Jurkat, Clone E6-1 (cell line): ENCODE measurements at regions not wholly inside any gene's neighbourhood (a gene's known extent, or its start where the extent isn't known, plus 50 kb on each side); places are given as distances from the start of the nearest gene placed in this dataset.

Experiments used
- DNase-seq: peaks from one replicate; pipeline ENCODE4 v3.0.0-alpha.2; 2011; ENCODE audit warnings: low read depth, low spot score
- H3K4me3 ChIP-seq: 2 replicates; pipeline ENCODE4 v1.5.1; 2011; ENCODE audit warnings: mild to moderate bottlenecking, low read length, control low read depth, moderate library complexity

DNA sequence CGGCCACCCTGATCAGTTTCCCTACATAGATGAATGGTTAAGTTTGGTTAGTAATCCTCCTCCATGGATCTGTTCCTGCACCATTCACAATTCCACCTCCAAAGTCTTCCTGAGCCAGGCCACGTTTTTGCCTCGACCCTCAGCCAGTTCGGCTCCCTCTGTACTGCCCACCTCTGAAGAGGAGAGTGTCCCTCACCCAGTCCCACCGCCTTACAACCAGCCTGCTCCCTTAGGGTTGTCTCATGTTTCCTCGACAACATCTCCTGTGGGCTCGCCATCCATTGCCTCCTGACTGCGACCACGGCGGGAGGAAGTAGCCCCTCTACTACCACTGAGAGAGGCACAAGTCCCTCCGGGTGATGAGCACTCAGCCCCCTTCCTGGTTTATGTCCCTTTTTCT lies 338.0 kb upstream of the CNTNAP5 start:
- H3K4me3 ChIP-seq, result no peak overlapping the region
- no peak for DNase-seq

DNA sequence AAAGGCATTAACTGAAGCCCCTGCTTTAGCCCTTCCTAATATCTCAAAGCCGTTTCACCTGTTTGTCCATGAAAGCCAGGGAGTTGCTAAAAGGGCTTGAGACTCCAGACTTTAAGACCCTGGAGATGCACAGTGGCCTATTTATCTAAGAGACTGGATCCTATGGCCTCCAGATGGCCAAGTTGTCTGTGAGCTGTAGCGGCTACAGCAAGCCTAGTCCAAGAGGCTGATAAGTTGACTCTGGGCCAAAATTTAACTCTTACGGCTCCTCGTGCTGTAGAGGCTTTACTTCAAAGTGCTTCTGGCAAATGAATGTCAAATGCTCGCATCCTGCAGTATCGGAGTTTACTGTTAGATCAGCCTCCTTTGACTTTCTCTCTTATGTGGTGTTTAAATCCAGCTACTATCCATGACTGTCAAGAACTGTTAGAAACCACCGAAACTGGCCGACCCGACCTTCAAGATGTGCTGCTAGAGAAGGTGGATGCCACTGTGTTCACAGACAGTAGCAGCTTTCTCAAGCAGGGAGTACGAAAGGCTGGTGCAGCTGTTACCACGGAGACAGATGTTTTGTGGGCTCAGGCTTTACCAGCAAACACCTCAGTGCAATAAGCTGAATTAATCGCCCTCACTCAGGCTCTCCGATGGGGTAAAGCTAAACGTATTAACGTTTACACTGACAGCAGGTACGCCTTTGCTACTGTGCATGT lies 336.7 kb upstream of the CNTNAP5 start:
- peak; percentile 71 for DNase-seq

GRCh38 chr2:123692121-123692520 lies 333.0 kb upstream of the CNTNAP5 start:
- DNase-seq, result no peak
- H3K4me3 ChIP-seq, result no peak overlapping the region

More for the DNA sequence above, 336.7 kb upstream of the CNTNAP5 start:
- H3K4me3 ChIP-seq, result no peak overlapping the region

DNA sequence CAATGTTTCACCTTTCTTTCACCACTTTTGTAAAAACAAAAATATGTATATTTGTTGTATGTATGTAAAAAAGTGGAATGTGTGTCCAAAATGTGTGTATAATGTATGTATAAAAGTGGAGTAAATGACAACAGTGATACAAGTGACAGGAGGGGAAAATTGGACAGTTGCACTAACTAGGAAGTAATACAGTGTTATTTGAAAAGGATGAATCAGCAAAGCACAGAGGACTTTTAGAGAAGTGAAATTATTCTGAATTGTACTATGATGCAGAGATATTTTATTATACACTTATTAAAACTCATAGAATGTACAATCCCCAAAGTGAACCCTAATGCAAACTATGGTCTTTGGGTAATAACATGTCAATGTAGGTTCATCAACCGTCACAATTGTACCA lies 331.3 kb upstream of the CNTNAP5 start:
- no peak overlapping the region for H3K4me3 ChIP-seq
- DNase-seq, result no peak

- DNase-seq, result peak; percentile 65
- H3K4me3 ChIP-seq, result no peak overlapping the region
These were observed 329.7 kb upstream of the CNTNAP5 start for GRCh38 chr2:123695426-123695825.

- no peak for DNase-seq
- no peak overlapping the region for H3K4me3 ChIP-seq
These were observed 329.1 kb upstream of the CNTNAP5 start for GRCh38 chr2:123696021-123696420.

DNA sequence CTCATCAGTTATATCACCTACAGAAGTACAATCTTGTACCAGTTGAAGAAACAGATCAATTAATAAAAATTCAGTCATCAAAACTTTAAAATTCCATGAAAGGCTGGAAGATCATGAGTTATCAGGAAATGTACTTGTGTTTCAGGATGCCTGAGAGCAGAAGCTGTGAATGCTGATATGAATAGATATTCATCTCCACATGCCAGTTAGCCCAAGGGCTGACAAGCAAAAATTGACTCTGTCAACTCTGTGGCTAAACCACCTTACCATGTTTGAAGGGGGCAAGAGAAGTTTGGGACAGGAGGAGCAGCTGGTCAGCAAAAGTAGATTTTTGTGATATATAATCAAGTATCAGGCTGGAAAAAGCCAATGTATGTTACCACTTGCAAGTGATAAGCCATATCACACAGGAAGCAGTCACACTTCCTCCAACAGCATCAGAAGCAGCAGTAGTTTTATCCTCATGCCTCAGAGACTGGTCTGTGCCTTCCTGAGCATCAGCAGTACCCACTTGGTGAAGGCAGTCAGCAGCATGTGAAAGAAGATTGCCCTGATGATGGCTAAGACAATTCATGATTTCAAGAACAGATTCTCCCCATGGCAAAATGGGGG lies 328.2 kb upstream of the CNTNAP5 start:
- no peak overlapping the region for H3K4me3 ChIP-seq
- peak; percentile 82 for DNase-seq

- no peak for DNase-seq
- H3K4me3 ChIP-seq, result no peak overlapping the region
These were observed 309.6 kb upstream of the CNTNAP5 start for GRCh38 chr2:123715467-123715982.

- no peak overlapping the region for H3K4me3 ChIP-seq
- DNase-seq, result no peak
These were observed 307.3 kb upstream of the CNTNAP5 start for GRCh38 chr2:123717636-123718334.

DNA sequence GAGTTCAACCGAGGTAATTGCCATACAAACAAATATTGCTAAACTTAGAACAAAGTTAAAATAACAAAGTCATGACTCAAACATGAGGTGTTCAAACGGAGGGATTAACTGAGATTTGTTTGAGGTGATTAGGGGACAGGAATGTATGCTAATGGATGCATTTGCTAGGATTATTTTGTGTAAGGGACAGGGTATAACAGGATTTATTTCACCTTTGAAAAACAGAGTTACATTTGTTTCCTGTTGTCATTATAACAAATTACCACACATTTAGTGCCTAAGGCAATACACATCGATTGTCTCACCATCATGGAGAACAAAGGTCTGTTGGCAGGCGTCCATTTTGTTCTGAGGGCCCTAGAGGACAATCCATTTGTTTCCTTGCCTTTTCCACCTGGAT lies 304.3 kb upstream of the CNTNAP5 start:
- DNase-seq, result no peak
- H3K4me3 ChIP-seq, result no peak overlapping the region

GRCh38 chr2:123723706-123724105 lies 301.4 kb upstream of the CNTNAP5 start:
- no peak overlapping the region for H3K4me3 ChIP-seq
- no peak for DNase-seq

DNA sequence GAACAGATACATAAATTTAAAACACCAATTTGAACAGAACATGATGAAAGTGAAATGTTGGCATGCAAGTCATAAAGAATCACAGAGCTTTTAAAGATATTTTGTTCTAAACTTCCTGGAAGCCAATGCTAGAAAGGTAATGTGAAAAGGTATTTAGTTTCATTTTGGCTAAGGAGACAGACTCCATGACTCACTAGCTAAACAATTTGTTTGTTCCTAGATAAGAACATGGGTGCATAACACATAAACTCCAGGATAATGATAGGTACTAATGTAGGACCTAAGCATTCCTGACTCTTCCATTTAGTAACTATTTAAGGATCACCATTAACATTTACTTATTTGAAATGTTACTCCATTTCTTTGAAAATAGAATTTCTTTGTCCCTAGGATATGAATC lies 292.5 kb upstream of the CNTNAP5 start:
- H3K4me3 ChIP-seq, result no peak overlapping the region
- DNase-seq, result no peak

DNA sequence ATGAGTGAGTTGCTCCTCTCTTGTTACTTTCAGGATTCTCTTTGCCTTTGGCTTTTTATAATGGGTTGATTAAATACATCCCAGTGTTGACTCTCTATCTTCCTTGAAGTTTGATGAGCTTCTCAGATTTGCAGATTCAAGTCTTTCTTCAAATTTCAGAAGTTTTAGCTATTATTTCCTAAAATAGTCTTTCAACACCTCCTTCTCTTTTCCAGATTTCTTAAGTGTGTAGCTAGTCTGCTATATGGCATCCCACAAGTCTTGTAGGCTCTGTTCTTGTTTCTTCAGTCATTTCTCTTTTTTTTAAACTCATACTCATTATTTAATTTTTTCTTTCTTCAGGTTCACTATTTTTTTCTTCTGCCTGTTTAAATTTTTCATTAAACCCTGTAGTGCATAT lies 287.7 kb upstream of the CNTNAP5 start:
- no peak overlapping the region for H3K4me3 ChIP-seq
- DNase-seq, result no peak

- no peak overlapping the region for H3K4me3 ChIP-seq
- no peak for DNase-seq
These were observed 286.4 kb upstream of the CNTNAP5 start for GRCh38 chr2:123738643-123739042.

DNA sequence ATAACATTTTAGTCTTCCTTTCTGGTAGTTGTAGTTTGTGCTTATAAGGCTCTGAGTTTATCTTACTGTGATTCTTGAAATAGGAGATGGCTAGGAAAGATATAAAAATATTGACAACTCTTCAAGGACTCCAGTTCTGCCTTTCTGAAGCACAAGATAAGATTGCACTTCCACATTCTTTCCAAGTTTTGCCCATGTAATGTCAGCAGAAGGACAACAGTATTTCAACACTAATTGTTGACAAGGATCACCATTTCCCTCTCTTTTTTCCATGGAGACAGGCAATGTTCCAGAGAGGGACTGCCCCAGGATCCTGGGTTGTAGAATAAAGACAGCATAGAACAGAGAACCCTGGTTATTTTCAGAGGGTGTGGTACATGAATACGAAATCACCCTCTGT lies 279.1 kb upstream of the CNTNAP5 start:
- no peak overlapping the region for H3K4me3 ChIP-seq
- DNase-seq, result no peak

- DNase-seq, result no peak
- no peak overlapping the region for H3K4me3 ChIP-seq
These were observed 277.8 kb upstream of the CNTNAP5 start for GRCh38 chr2:123747326-123747725.

- no peak for DNase-seq
- H3K4me3 ChIP-seq, result no peak overlapping the region
These were observed 262.9 kb upstream of the CNTNAP5 start for GRCh38 chr2:123762221-123762620.

GRCh38 chr2:123768233-123768632 lies 256.9 kb upstream of the CNTNAP5 start:
- no peak for DNase-seq
- no peak overlapping the region for H3K4me3 ChIP-seq

GRCh38 chr2:123769001-123769400 lies 256.1 kb upstream of the CNTNAP5 start:
- no peak overlapping the region for H3K4me3 ChIP-seq
- no peak for DNase-seq

DNA sequence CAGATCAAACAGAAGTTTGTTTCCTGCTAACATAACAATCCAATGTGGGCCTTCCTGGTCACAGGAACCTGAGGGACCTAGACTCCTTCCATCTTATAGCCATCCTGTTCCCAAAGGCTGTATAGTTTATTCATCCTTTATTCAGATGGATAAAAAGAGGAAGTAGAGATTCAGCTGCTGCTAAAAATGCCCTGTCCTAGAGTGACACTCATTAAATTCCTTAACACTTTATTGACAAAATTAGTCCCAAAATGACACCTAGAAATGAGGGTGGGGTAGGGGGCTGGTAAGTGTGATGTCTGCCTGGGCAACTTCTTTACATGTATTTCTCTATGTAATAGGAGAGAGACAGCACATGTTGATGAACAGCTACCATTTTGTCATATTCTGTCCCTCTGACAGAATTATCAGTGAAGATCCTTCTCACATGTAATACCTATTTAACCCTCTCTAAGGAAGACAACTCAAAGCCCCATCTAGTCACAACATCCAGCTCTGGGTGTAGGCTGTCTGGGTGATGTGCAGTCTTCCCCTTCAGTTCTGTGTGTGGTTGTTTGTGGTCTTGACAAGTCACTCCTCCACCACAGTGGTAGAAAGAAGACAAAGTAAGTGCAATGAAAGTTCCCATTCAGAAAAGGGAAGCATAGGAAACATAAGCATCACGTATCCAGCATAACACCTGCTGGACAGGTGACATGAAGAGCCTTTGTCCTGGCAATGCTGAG lies 253.9 kb upstream of the CNTNAP5 start:
- no peak overlapping the region for H3K4me3 ChIP-seq
- DNase-seq, result no peak
